HEK293 (cell line): ENCODE measurements at regions not wholly inside any gene's neighbourhood (a gene's known extent, or its start where the extent isn't known, plus 50 kb on each side); places are given as distances from the start of the nearest gene placed in this dataset.

Source experiments
- CTCF ChIA-PET: fragments of 350-600 bp; formaldehyde crosslinking; extraction: SDS; loops from one replicate; lab custom pipeline; 2021; ENCODE audit warnings: antibody characterized with exemption; lab: Yijun Ruan, JAX
- POLR2A ChIA-PET: fragments of 300-600 bp; formaldehyde crosslinking; extraction: SDS; loops from one replicate; lab custom pipeline; 2020; ENCODE audit warnings: antibody characterized with exemption, inconsistent platforms; lab: Yijun Ruan, JAX
- H3K27ac ChIP-seq: fragments of 200-500 bp; sonication (Bioruptor generic); 2 replicates; pipeline ENCODE4 v1.5.1; 2014; ENCODE audit warnings: low read depth, low read length, control low read depth, inconsistent platforms; ENCODE audit errors: extremely low read depth
- H3K36me3 ChIP-seq, 2 experiments: fragments of 200-500 bp in 1 of 2; sonication (Bioruptor generic) in 1 of 2; 1 replicate in 1 of 2; 2 replicates in 1 of 2; pipeline ENCODE4 v1.5.1; 2014 to 2017; ENCODE audit warnings: inconsistent platforms in 2 of 2, low read length in 2 of 2; ENCODE audit not compliant: control insufficient read depth in 2 of 2, insufficient read depth in 1 of 2
- H3K4me1 ChIP-seq: fragments of 200-500 bp; sonication (Bioruptor generic); 2 replicates; pipeline ENCODE4 v1.5.1; 2014; ENCODE audit warnings: mild to moderate bottlenecking, low read length, inconsistent platforms; ENCODE audit not compliant: control insufficient read depth, insufficient read depth
- H3K4me3 ChIP-seq: 2 replicates; pipeline ENCODE4 v1.5.1; 2011; ENCODE audit warnings: low read depth, mild to moderate bottlenecking, control low read depth, low read length, moderate library complexity
- H3K9me3 ChIP-seq: fragments of 200-500 bp; sonication (Bioruptor generic); 2 replicates; pipeline ENCODE4 v1.5.1; 2014; ENCODE audit warnings: low read depth, low read length, inconsistent platforms; ENCODE audit not compliant: control insufficient read depth, insufficient read depth
- FEZF1 ChIP-seq: fragments of 450-650 bp; formaldehyde crosslinking; IDR thresholded peaks from 2 replicates; pipeline ENCODE4 v1.5.1; 2016; ENCODE audit warnings: missing biosample characterization, missing genetic modification characterization
- GLI4 ChIP-seq: fragments of 450-650 bp; formaldehyde crosslinking; IDR thresholded peaks from 2 replicates; pipeline ENCODE4 v1.5.1; 2016; ENCODE audit warnings: missing biosample characterization, missing genetic modification characterization
- OVOL3 ChIP-seq: fragments of 450-650 bp; formaldehyde crosslinking; IDR thresholded peaks from 2 replicates; pipeline ENCODE4 v1.5.1; 2016; ENCODE audit warnings: missing biosample characterization, missing genetic modification characterization
- PRDM1 ChIP-seq: fragments of 450-650 bp; formaldehyde crosslinking; IDR thresholded peaks from 2 replicates; pipeline ENCODE4; 2016; ENCODE audit warnings: missing biosample characterization, missing genetic modification characterization
- SETDB1 ChIP-seq: IDR thresholded peaks from one replicate; pipeline ENCODE4 v1.6.1; 2017; ENCODE audit warnings: mild to moderate bottlenecking, low read length, moderate library complexity, mixed read lengths; ENCODE audit not compliant: insufficient read length
- SP3 ChIP-seq: fragments of 450-650 bp; formaldehyde crosslinking; IDR thresholded peaks from 2 replicates; pipeline ENCODE4 v1.5.1; 2016; ENCODE audit warnings: missing biosample characterization, missing genetic modification characterization
- ZBTB10 ChIP-seq: fragments of 450-650 bp; formaldehyde crosslinking; IDR thresholded peaks from 2 replicates; pipeline ENCODE4 v1.5.1; 2016; ENCODE audit warnings: missing biosample characterization, missing genetic modification characterization
- ZBTB21 ChIP-seq: fragments of 450-650 bp; formaldehyde crosslinking; IDR thresholded peaks from 2 replicates; pipeline ENCODE4 v1.5.1; 2017; ENCODE audit warnings: missing biosample characterization, missing genetic modification characterization
- ZIC2 ChIP-seq: fragments of 450-650 bp; formaldehyde crosslinking; IDR thresholded peaks from 2 replicates; pipeline ENCODE4 v1.5.1; 2016; ENCODE audit warnings: missing biosample characterization, missing genetic modification characterization
- ZNF16 ChIP-seq: fragments of 450-650 bp; formaldehyde crosslinking; IDR thresholded peaks from 2 replicates; pipeline ENCODE4 v1.5.1; 2016; ENCODE audit warnings: low read depth, missing biosample characterization, missing genetic modification characterization
- ZNF174 ChIP-seq: fragments of 450-650 bp; formaldehyde crosslinking; IDR thresholded peaks from 2 replicates; pipeline ENCODE4 v1.5.0; 2017; ENCODE audit warnings: missing biosample characterization, mild to moderate bottlenecking, missing genetic modification characterization
- ZNF184 ChIP-seq: fragments of 450-650 bp; IDR thresholded peaks from 2 replicates; pipeline ENCODE4 v1.5.1; 2018; ENCODE audit warnings: missing biosample characterization, mild to moderate bottlenecking, missing genetic modification characterization
- ZNF221 ChIP-seq: fragments of 450-650 bp; formaldehyde crosslinking; IDR thresholded peaks from 2 replicates; pipeline ENCODE4 v1.5.1; 2017; ENCODE audit warnings: missing biosample characterization, missing genetic modification characterization, borderline replicate concordance
- ZNF266 ChIP-seq: fragments of 450-650 bp; formaldehyde crosslinking; IDR thresholded peaks from 2 replicates; pipeline ENCODE4 v1.5.1; 2016; ENCODE audit warnings: missing biosample characterization, missing genetic modification characterization, low read depth
- ZNF280C ChIP-seq: fragments of 450-650 bp; formaldehyde crosslinking; IDR thresholded peaks from 2 replicates; pipeline ENCODE4 v1.5.1; 2016; ENCODE audit warnings: missing biosample characterization, missing genetic modification characterization
- ZNF449 ChIP-seq: fragments of 450-650 bp; formaldehyde crosslinking; IDR thresholded peaks from 2 replicates; pipeline ENCODE4 v1.5.1; 2017; ENCODE audit warnings: missing biosample characterization, mild to moderate bottlenecking, missing genetic modification characterization, moderate library complexity
- ZNF488 ChIP-seq: fragments of 450-650 bp; formaldehyde crosslinking; IDR thresholded peaks from 2 replicates; pipeline ENCODE4 v1.5.1; 2016; ENCODE audit warnings: missing biosample characterization, missing genetic modification characterization
- ZNF513 ChIP-seq: fragments of 450-650 bp; IDR thresholded peaks from 2 replicates; pipeline ENCODE4 v1.5.1; 2018; ENCODE audit warnings: missing biosample characterization, missing genetic modification characterization
- ZNF530 ChIP-seq: fragments of 450-650 bp; formaldehyde crosslinking; IDR thresholded peaks from 2 replicates; pipeline ENCODE4 v1.5.1; 2016; ENCODE audit warnings: low read depth, missing biosample characterization, missing genetic modification characterization
- ZNF549 ChIP-seq: fragments of 450-650 bp; IDR thresholded peaks from 2 replicates; pipeline ENCODE4 v1.5.1; 2018; ENCODE audit warnings: missing biosample characterization, missing genetic modification characterization, mild to moderate bottlenecking, inconsistent platforms, moderate library complexity
- ZNF560 ChIP-seq: fragments of 450-650 bp; formaldehyde crosslinking; IDR thresholded peaks from 2 replicates; pipeline ENCODE4 v1.5.1; 2017; ENCODE audit warnings: missing biosample characterization, missing genetic modification characterization, borderline replicate concordance
- ZNF596 ChIP-seq: fragments of 450-650 bp; IDR thresholded peaks from 2 replicates; pipeline ENCODE4 v1.5.0; 2018; ENCODE audit warnings: missing biosample characterization, mild to moderate bottlenecking, missing genetic modification characterization, moderate library complexity
- ZNF654 ChIP-seq: fragments of 450-650 bp; formaldehyde crosslinking; IDR thresholded peaks from 2 replicates; pipeline ENCODE4 v1.5.1; 2016; ENCODE audit warnings: low read depth, missing biosample characterization, missing genetic modification characterization
- ZNF664 ChIP-seq: fragments of 450-650 bp; formaldehyde crosslinking; IDR thresholded peaks from 2 replicates; pipeline ENCODE4 v1.5.1; 2016; ENCODE audit warnings: missing biosample characterization, missing genetic modification characterization
- ZNF670 ChIP-seq: fragments of 450-650 bp; formaldehyde crosslinking; IDR thresholded peaks from 2 replicates; pipeline ENCODE4 v1.5.1; 2016; ENCODE audit warnings: missing biosample characterization, missing genetic modification characterization, low read depth
- ZNF701 ChIP-seq: fragments of 450-650 bp; formaldehyde crosslinking; IDR thresholded peaks from 2 replicates; pipeline ENCODE4 v1.5.1; 2016; ENCODE audit warnings: missing biosample characterization, missing genetic modification characterization
- ZNF707 ChIP-seq: fragments of 450-650 bp; formaldehyde crosslinking; IDR thresholded peaks from 2 replicates; pipeline ENCODE4 v1.5.1; 2016; ENCODE audit warnings: missing biosample characterization, missing genetic modification characterization
- ZSCAN30 ChIP-seq: fragments of 450-650 bp; IDR thresholded peaks from 2 replicates; pipeline ENCODE4 v1.5.1; 2018; ENCODE audit warnings: missing biosample characterization, mild to moderate bottlenecking, missing genetic modification characterization, moderate library complexity

GRCh38 chr4:117893207-117893606 lies 141.1 kb upstream of the NDST3 start (continued):
- TF ChIP-seq ZBTB10 (tag by site-specific recombination) (no peak), ZNF654 (tag by site-specific recombination) (no peak), ZNF707 (tag by site-specific recombination) (no peak), ZNF174 (tag by site-specific recombination) (no peak)

GRCh38 chr4:117898496-117898895 lies 135.8 kb upstream of the NDST3 start:
- no peak for TF ChIP-seq ZNF549 (tag by site-specific recombination)
- TF ChIP-seq ZNF266 (tag by site-specific recombination), result no peak
- TF ChIP-seq ZIC2, result no peak
- TF ChIP-seq ZSCAN30 (tag by site-specific recombination), result no peak
- TF ChIP-seq ZNF530 (tag by site-specific recombination), result no peak
- TF ChIP-seq SETDB1, result no peak
- TF ChIP-seq PRDM1, result no peak
- TF ChIP-seq ZNF184 (tag by site-specific recombination), result no peak
- TF ChIP-seq ZNF16 (tag by site-specific recombination), result no peak
- Histone ChIP-seq H3K27ac (no peak overlapping the region), H3K4me3 (no peak overlapping the region), H3K36me3 (no peaks in the 10 kb centered on the region), H3K9me3 (no peaks in the 10 kb centered on the region), H3K4me1 (no peaks in the 10 kb centered on the region)
- CTCF ChIA-PET, result no interaction called here
- POLR2A ChIA-PET, result no interaction called here

GRCh38 chr4:117900832-117901231 lies 133.5 kb upstream of the NDST3 start:
- ChIA-PET POLR2A (no interaction called here), CTCF (no interaction called here)
- no peaks in the 10 kb centered on the region for H3K9me3 ChIP-seq
- H3K4me1 ChIP-seq, result no peaks in the 10 kb centered on the region
- no peaks in the 10 kb centered on the region for H3K36me3 ChIP-seq
- H3K4me3 ChIP-seq, result no peak overlapping the region
- no peak overlapping the region for H3K27ac ChIP-seq
- TF ChIP-seq ZNF513 (tag by site-specific recombination), result no peak
- TF ChIP-seq ZBTB21 (tag by site-specific recombination), result no peak
- TF ChIP-seq OVOL3 (tag by site-specific recombination), result no peak
- TF ChIP-seq ZNF670 (tag by site-specific recombination), result no peak
- no peak for TF ChIP-seq FEZF1 (tag by site-specific recombination)
- TF ChIP-seq GLI4 (tag by site-specific recombination), result no peak
- no peak for TF ChIP-seq ZNF221 (tag by site-specific recombination)
- TF ChIP-seq ZNF560, result no peak
- TF ChIP-seq ZNF596, result no peak
- no peak for TF ChIP-seq ZNF280C (tag by site-specific recombination)
- no peak for TF ChIP-seq ZNF449 (tag by site-specific recombination)
- TF ChIP-seq ZNF701 (tag by site-specific recombination), result no peak
- TF ChIP-seq SP3 (tag by site-specific recombination), result no peak
- TF ChIP-seq ZNF664 (tag by site-specific recombination), result no peak
- no peak for TF ChIP-seq SETDB1
- no peak for TF ChIP-seq ZNF488
